Mesothelial cell of epicardium (in vitro differentiated cells): ENCODE measurements at regions not wholly inside any gene's neighbourhood (a gene's known extent, or its start where the extent isn't known, plus 50 kb on each side); places are given as distances from the start of the nearest gene placed in this dataset.
"Not testable (repeated sequence)": the region's sequence is repeated elsewhere in the genome, so short reads cannot be mapped to it uniquely, and the experiment has no call there.

Experiments used
- DNase-seq, 2 experiments: peaks; one replicate each; pipeline ENCODE4 v3.0.0; 2021; ENCODE audit warnings: low spot score in 2 of 2; ENCODE audit not compliant: unreplicated experiment in 2 of 2
- H3K27ac Mint-ChIP-seq: 2 replicates; pipeline ENCODE4 v1.8.0; 2021; ENCODE audit warnings: mixed read lengths
- H3K27me3 Mint-ChIP-seq: 2 replicates; pipeline ENCODE4 v1.8.0; 2021; ENCODE audit warnings: low read depth, mixed read lengths
- H3K36me3 Mint-ChIP-seq: 2 replicates; pipeline ENCODE4 v1.8.0; 2021; ENCODE audit warnings: mixed read lengths
- H3K4me1 Mint-ChIP-seq: 2 replicates; pipeline ENCODE4 v1.8.0; 2021; ENCODE audit warnings: mixed read lengths
- H3K4me3 Mint-ChIP-seq: 2 replicates; pipeline ENCODE4 v1.8.0; 2021; ENCODE audit warnings: mild to moderate bottlenecking, moderate library complexity, mixed read lengths
- H3K9me3 Mint-ChIP-seq: 2 replicates; pipeline ENCODE4 v1.8.0; 2021; ENCODE audit warnings: mixed read lengths
- CTCF ChIP-seq: fragments of 200-600 bp; sonication (generic); IDR thresholded peaks from one replicate; pipeline ENCODE4 v1.5.0; 2021; ENCODE audit warnings: antibody characterized with exemption; ENCODE audit not compliant: unreplicated experiment

GRCh38 chr15:39260791-39261190, 320.1 kb upstream of the THBS1 start:
- no peak overlapping the region for H3K4me3 Mint-ChIP-seq
- H3K27me3 Mint-ChIP-seq = no peaks in the 10 kb centered on the region
- TF ChIP-seq CTCF = no peak
- no peaks in the 10 kb centered on the region for H3K36me3 Mint-ChIP-seq
- peaks cover 23% of the 10 kb centered on the region for H3K4me1 Mint-ChIP-seq
- H3K9me3 Mint-ChIP-seq = no peaks in the 10 kb centered on the region
- H3K27ac Mint-ChIP-seq = peak overlapping the region; percentile 62
- DNase-seq = no peak

DNA sequence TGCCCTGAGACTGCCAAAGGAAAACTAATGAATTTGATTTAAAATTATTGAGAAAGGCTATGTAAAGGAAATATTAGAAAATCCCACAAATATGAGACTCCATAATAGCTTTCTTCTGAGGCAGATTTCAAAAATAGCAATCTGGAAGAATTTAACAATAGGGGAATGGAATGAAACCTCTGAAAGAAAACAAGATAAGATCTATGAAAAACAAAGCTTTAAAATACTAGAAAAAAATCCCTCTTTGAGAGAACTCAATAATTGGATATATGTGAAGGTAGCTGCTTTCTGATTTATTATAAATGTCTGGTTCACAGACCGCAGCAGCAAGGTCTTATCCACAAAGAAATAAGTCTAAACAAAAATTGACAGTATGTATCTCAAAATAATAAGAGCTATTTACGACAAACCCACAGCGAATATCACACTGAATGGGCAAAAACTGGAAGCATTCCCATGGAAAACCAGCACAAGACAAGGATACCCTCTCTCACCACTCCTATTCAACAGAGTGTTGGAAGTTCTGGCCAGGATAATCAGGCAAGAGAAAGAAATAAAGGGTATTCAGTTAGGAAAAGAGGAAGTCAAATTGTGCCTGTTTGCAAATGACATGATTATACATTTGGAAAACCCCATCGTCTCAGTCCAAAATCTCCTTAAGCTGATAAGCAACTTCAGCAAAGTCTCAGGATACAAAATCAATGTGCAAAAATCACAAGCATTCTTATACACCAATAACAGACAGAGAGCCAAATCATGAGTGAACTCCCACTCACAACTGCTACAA, 319.3 kb upstream of the THBS1 start:
- H3K4me3 Mint-ChIP-seq, DNase-seq, H3K36me3 Mint-ChIP-seq, H3K9me3 Mint-ChIP-seq, H3K27me3 Mint-ChIP-seq: not testable (repeated sequence)
- Mint-ChIP-seq H3K4me1 (peaks cover 27% of the 10 kb centered on the region), H3K27ac (peak overlapping the region; percentile 62)

- H3K27ac Mint-ChIP-seq, H3K36me3 Mint-ChIP-seq, H3K27me3 Mint-ChIP-seq, H3K9me3 Mint-ChIP-seq, DNase-seq, H3K4me3 Mint-ChIP-seq: not testable (repeated sequence)
- peaks cover 32% of the 10 kb centered on the region for H3K4me1 Mint-ChIP-seq
These were observed 317.7 kb upstream of the THBS1 start for GRCh38 chr15:39262995-39263772.

GRCh38 chr15:39265261-39265660, 315.6 kb upstream of the THBS1 start:
- Mint-ChIP-seq H3K27me3 (no peaks in the 10 kb centered on the region), H3K9me3 (no peaks in the 10 kb centered on the region), H3K4me3 (no peak overlapping the region), H3K27ac (no peak overlapping the region), H3K36me3 (no peaks in the 10 kb centered on the region), H3K4me1 (peaks cover 29% of the 10 kb centered on the region)
- DNase-seq = no peak
- TF ChIP-seq CTCF = no peak

- Mint-ChIP-seq H3K27ac (no peak overlapping the region), H3K4me3 (no peak overlapping the region), H3K27me3 (no peaks in the 10 kb centered on the region), H3K36me3 (no peaks in the 10 kb centered on the region), H3K9me3 (no peaks in the 10 kb centered on the region), H3K4me1 (peaks cover 13% of the 10 kb centered on the region)
- TF ChIP-seq CTCF = no peak
- no peak for DNase-seq
These were observed 314.0 kb upstream of the THBS1 start for GRCh38 chr15:39266890-39267289.

- H3K36me3 Mint-ChIP-seq = no peaks in the 10 kb centered on the region
- no peaks in the 10 kb centered on the region for H3K9me3 Mint-ChIP-seq
- no peak for DNase-seq
- H3K27ac Mint-ChIP-seq = no peak overlapping the region
- TF ChIP-seq CTCF = no peak
- peaks cover 9% of the 10 kb centered on the region for H3K4me1 Mint-ChIP-seq
- no peaks in the 10 kb centered on the region for H3K27me3 Mint-ChIP-seq
- H3K4me3 Mint-ChIP-seq = no peak overlapping the region
These were observed 313.2 kb upstream of the THBS1 start for GRCh38 chr15:39267685-39268084.
